GM21529 (cell line): ENCODE measurements at regions not wholly inside any gene's neighbourhood (a gene's known extent, or its start where the extent isn't known, plus 50 kb on each side); places are given as distances from the start of the nearest gene placed in this dataset.
A peak's percentile ranks its signal among the peaks of the same experiment; 100 is the strongest.
"Not testable (repeated sequence)": the region's sequence is repeated elsewhere in the genome, so short reads cannot be mapped to it uniquely, and the experiment has no call there.

Experiments
- ATAC-seq: cut with Tn5 transposase; IDR thresholded peaks from one replicate; pipeline ENCODE4 v1.9.1; 2021; ENCODE audit not compliant: unreplicated experiment

DNA sequence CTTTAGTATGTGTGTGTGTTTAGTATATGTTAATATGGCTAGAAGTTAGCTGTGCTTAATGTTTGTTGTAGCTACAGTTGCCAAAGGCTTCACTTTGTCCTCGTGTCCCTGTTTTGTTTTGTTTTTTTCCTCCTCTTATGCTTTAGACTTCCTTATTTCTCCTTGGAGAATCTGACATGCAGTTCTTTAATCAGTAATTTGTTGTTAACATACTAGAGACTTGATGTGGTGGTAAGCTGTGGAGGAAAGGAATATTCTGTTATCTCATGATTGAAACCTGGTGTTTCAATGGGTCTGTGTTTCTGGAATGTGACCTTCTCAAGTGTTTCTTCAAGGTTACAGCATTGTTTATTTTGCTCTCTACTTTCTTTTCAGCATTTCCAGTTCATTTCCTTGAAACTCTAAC is 515.6 kb upstream of the ST8SIA4 start:
- no peak for ATAC-seq

DNA sequence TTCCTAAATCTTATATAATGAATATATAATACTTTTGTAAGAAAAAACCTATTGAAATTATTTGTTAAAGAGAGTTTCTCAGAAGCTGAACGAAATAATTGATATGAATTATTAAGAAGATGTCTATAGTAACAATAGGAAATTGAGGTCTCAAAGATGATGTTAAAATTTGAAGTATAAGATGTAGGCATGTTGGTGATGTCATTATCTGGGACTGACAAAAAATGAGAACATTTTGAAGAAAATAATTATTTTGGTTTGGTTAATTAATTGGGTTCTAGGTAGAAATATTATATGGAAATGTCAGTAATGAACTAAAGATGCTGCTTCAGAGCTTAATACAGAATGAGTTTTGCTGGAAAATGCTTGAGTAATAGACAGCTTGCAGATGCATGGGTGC is 501.4 kb upstream of the ST8SIA4 start:
- ATAC-seq: no peak

DNA sequence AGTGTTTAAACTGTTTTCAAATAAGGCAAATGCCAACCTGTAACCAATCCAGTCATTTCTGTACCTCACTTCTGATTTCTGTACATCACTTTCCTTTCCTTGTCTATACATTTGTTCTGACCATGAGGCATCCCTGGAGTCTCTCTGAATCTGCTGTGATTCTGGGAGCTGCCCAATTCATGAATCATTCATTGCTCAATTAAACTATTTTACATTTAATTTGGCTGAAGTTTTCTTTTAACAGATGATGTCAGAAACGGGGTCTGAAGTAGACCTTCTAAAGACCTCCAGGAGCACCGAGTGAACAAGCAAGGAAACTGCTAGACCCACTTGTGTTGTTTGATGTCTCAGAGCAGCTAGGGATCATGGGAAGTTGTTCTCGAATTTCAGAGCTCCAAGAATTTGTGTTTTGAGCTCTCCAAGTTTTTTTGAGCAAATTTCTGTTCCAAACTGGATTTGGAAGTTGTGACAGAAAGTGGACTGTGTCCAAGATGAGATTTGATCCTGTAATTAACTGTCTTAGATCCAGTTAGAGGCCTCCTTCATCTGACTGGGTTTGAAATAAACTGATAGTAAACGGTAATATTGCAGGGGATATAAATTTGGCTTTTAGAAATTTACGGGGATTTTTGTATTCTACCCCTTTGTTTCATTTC is 490.8 kb upstream of the ST8SIA4 start:
- no peak for ATAC-seq

DNA sequence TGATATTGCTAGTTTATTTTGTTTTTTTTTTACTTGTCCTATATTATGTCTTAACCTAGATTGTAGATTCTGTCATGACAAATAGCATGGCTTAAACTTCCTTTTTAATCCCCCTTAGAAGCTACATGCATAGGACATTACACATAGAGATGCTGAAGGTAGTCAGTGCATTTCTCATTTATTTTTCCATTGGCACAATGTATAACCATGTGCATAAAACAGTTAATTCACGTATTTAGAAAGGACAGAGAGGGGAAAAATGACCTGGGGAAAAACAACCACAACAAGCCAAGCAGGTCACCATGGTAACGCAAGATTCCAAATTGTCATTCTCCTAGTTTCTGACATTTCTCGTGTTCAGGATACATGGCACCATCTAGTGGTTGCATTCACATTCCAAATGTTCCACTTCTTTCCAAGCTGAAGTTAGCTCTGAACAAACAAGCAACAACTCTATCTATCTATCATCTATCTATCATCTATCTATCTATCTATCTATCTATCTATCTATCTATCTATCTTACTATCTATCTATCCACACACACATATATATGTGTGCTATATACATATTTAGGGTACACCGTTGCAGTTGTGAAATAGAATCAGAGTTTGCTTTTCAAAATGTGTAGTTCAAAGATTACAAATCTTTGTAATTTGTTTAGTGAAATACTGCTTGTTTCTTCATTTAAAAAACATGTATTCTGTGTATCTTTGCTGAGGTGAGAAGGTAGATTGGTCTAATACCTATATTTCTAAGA is 487.2 kb upstream of the ST8SIA4 start:
- peak; percentile 66 for ATAC-seq

DNA sequence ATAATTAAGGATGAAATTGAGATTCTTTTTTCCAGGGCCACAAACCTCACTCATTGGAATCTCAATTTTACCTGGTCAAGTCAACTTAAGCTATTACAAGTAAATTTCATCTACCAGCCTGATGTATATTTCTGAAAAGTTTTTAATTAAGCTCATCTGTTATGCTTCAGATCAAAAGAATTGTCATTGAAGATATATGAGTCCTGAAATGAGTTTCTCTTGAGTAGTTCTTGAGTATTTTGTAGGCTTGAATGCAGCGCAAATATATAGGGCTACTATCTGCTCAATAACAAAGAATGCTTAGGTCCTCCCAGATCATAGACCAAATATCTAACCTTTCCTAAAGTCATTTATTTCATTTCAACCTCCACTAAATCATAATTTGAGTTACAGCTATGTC is 482.2 kb upstream of the ST8SIA4 start:
- no peak for ATAC-seq

GRCh38 chr5:101370181-101370580 is 467.1 kb upstream of the ST8SIA4 start:
- no peak for ATAC-seq

- ATAC-seq: no peak
Observed at GRCh38 chr5:101364469-101364868, 461.4 kb upstream of the ST8SIA4 start.

DNA sequence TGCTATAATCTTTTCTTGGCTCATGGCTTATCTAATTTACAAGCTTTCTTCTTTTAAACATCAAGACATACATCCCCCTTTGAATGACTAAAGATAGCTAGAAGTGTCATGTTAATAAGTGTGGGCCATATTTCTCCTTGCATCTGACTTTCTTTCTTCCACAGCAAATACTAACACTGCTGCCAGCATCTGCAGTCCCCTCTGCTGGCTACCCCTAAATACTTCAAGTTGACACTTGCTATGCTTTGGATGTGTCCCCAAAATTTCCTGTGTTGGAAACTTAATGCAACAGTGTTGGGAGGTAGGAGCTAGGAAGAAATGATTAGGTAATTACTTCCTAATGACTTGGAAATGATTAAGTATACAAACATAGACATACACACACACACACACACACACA is 459.0 kb upstream of the ST8SIA4 start:
- no peak for ATAC-seq

GRCh38 chr5:101346906-101347305 is 443.8 kb upstream of the ST8SIA4 start:
- peak; percentile 91 for ATAC-seq

GRCh38 chr5:101346447-101346846 is 443.4 kb upstream of the ST8SIA4 start:
- ATAC-seq: peak; percentile 18

DNA sequence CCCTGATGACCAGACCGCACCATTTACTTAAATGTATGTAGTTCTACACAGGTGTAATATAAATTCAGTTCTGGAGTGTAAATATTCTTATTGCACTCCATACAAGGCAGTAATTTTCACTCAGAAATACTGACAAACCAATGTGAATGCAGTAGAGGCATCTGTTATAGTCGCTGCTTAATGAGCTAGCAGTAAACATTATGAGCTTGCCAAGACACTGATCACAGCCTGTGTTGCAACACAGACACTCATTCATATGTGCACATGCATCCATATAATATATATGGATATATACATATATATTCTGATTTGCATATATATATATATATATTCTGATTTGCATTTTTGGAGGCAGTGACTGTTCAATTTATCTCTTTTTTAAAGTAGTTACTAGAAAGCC is 435.1 kb upstream of the ST8SIA4 start:
- no peak for ATAC-seq

GRCh38 chr5:101327816-101328215 is 424.7 kb upstream of the ST8SIA4 start:
- ATAC-seq: no peak

- no peak for ATAC-seq
Observed at GRCh38 chr5:101326766-101327165, 423.7 kb upstream of the ST8SIA4 start.

- not testable (repeated sequence) for ATAC-seq
Observed at GRCh38 chr5:101316401-101316800, 413.3 kb upstream of the ST8SIA4 start.

DNA sequence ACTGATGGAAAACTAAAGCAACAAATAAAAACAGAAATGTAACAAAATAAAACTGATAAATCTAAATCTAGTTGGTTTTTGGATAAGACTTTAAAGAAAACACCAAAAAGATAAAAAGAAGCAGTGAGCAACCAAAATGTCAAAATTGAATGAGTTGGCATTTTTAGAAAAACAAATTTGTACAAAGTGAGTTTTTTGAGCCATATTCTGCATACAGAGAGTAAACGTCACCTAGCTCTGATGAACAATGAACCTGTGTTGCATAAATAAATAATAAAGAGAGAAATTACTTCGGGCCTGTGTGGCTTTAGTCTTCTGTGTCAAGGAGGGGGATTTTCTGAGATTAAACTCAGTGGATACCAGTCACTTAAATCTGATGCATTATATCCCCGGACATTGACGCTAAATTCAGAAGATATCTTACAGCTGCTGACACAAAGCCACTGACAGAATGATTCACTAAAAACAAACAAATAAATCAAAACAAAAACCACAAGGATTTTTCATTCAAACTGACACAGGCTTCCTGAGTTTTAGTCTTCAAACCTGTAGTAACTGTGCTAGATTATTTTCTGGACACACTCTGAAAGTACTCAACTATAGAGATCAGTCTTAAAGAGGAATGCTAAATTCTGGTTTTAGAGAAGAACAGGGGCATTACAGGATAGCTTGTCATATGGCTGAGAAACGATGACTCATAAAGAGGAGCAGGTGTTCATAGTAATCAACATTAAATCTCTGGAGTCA is 403.5 kb upstream of the ST8SIA4 start:
- ATAC-seq: no peak

GRCh38 chr5:101296477-101296876 is 393.4 kb upstream of the ST8SIA4 start:
- ATAC-seq: no peak

GRCh38 chr5:101292199-101292598 is 389.1 kb upstream of the ST8SIA4 start:
- no peak for ATAC-seq

GRCh38 chr5:101290761-101291160 is 387.7 kb upstream of the ST8SIA4 start:
- not testable (repeated sequence) for ATAC-seq

- ATAC-seq: no peak
Observed at GRCh38 chr5:101288633-101289032, 385.6 kb upstream of the ST8SIA4 start.

DNA sequence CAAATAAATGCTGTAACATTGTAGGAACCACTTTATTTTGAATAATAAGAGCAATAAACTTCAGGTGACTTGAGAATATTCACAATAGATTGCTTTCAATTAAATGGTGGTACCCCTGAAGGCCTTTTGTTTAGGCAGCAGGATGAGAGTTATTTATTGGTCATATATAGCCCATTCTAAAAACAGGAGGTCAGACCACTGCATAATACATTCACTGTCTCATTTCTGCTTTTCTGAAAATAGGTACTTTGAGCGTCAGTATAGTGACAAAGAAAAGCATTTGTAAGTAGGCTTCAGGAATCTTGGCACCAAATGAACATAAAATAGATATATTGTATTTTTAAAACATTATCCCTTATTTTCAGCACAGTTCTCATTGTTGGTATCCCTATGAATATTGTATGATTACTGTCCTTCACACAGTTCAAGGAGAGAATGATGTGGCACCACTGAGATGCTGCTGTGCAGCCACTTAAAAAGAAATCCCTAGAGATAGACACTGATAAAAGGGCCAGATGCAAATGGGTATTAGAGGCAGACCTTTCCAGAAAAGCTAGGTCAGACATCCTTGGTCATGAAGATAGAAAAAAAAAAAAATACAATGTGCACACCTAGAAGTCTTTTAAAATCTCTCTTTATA is 381.8 kb upstream of the ST8SIA4 start:
- no peak for ATAC-seq

- not testable (repeated sequence) for ATAC-seq
Observed at GRCh38 chr5:101283938-101284337, 380.9 kb upstream of the ST8SIA4 start.
